GM19328 (cell line): ENCODE measurements at regions not wholly inside any gene's neighbourhood (a gene's known extent, or its start where the extent isn't known, plus 50 kb on each side); places are given as distances from the start of the nearest gene placed in this dataset.

Experiments
- ATAC-seq: cut with Tn5 transposase; IDR thresholded peaks from one replicate; pipeline ENCODE4 v1.9.1; 2021; ENCODE audit warnings: mild to moderate bottlenecking, moderate library complexity; ENCODE audit not compliant: unreplicated experiment

DNA sequence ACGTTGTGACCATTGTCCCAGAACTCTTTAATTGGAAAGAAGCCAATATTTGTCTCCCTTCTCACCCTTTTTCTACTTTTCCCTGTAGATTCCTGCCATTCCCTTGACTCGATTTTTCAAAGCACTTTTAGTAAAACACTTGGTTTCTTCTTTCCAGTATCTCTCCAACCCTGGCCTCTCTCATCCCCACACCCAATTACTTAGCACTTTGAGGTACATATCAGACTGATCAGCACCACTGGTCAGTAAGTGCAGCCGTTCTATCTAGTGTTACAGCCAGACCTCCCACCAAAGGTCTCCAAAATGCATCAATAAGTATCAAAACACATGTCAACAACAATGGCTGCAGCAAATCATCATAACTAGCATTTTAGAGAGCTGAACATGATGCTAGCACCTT lies 141.9 kb downstream of the BTG1 start:
- ATAC-seq = no peak

DNA sequence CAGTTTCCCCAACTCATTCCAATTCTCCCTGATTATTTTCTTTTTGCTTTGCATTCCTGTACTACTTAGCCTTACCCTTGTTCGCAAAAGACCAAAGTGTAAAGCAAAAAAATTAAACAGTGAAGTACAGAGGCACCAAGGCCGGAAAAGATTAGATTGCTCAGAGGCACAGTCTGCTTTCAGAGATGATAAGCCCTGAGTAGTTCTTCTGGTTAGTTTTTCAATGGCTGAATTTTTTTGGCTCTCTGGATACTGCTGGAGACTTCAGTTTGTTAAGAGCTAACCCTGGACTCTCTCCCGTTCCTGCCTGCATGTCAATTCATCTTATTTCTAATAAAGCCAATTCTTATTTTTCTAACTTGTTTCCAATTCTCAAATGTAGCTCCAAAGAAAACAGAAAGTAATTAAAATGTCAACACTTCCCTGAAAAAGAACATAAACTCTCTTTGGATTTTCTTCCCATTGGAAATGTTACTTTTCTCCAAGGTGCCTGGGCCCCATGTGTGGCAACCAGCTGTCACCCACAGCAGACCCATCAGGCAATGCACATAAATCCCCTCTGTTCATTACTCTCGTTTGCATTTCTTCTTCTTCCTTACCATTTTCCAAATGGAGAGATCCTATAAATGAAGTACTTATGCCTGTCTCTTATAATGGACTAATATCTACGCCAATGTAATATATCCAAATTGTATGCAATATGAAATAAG lies 142.8 kb downstream of the BTG1 start:
- ATAC-seq = no peak

DNA sequence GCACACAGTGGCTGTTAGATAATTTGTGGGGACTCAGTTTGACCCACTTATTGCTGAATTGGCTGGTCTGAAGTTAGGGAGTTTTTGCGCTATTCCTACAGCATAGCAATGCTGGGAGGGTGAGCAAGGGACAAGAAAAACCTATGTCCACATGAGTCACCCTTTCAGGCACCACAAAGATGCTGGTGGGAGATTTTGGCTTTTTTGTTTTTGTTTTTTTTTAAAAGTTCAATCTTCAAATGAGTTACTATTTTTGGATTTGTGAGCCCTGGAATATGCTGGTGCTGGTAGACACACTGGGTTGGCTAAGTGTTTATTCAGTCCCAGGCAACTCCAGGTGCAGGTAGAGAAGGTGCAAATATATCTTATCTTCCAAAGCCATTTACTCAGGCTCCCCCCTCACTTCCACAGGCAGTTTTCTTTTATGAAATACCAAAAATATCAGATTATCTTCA lies 143.4 kb downstream of the BTG1 start:
- no peak for ATAC-seq

DNA sequence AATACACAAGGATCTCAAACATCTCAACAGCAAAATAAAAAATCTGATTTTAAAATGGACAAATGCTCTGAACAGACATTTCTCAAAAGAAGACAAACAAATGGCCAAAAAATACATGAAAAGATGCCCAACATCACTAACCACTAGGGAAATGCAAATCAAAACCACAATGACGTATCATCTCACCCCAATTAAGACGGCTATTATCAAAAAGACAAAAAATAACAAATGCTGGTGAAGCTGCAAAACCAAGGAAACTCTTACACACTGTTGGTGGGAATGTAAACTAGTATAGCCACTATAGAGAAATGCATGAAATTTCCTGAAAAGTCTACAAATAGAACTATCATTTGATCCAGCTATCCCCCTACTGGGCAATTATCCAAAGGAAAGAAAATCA lies 145.0 kb downstream of the BTG1 start:
- no peak for ATAC-seq

DNA sequence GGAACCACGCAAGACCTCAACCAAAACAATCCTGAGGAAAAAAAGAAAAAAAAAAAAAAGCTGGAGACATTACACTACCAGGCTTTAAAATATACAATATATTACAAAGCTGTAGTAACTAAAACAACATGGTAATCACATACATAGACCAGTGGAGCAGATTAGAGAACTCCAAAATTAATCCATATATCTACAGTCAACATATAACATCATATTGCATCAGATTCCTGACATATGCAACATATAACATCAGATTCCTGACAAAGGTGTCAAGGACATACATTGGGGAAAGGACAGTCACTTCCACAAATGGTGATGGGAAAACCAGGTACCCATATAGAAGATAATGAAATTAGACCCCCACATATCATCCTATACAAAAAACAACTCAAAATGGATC lies 145.8 kb downstream of the BTG1 start:
- ATAC-seq = no peak

DNA sequence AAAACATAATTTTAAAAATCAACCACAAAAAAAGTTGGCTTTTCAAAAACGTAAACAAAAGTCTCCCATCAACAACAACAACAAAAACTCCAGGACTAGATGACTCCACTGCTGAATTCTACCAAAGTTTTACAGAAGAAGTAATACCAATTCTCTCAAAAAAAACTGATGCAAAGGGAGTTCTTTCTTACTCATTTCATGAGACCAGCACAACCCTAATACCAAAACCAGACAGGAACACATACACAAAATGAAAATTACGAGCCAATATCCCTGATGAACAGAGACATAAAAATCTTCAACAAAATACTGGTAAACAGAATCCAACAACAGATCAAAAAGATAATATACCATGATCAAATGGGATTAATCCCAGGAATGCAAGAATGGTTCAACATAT lies 147.3 kb downstream of the BTG1 start:
- ATAC-seq = no peak

DNA sequence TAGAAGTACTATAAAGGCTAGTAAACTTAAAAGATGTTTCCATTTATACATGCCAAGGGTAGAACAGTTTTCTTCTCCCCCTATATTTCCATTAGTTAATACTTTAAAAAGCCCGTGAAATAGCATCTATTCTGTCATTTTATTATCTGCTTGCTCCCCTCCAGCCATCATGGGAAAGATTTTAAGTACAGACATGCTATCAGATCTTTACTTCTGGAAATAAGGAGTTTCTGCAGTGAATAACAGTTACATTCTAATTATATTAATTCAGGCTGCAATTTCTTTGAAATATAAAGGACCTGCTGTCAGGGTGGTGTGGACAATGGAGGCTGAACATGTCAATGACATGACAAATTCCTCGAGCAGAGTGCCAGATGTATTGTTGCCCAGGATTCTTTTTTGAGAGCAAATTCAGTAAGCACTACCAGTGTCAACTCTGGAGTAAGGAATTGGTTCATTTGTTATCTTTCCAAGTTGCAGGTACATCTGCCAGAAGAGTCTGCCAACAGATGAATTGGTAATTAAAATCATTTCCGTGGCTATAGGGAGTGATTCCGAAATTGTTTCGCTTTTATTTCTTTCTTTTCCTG lies 151.3 kb downstream of the BTG1 start:
- ATAC-seq = no peak

DNA sequence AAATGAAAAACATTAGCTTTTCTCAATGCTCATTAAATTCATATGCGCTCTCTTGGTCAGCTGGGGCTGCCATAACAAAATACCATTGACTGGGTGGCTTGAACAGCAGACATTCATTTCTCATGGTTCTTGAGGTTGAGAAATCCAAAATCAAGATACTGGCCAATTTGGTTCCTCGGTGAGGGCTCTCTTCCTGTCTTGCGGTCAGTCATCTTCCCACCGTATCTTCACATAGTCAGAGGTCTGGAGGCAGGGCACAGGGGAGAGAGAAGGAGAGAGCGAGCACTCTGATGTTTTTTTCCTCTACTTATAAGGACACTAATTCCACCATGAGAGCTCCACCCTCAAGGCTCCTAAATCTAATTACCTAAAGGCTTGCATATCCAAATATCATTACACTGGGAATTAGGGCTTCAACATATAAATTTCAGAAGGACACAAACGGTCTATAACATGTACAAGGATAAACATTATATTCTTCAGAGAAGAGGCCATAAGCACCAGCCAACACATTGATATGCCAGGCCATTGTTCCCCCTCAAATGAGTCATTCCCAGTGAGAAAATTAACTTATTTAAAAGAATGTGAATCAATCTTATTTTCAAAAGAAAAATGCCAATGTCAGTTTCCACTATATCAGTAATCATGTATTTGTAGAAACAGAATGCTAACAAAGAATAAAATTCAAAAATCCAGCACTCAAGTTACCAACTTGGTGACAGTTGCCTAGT lies 152.2 kb downstream of the BTG1 start:
- no peak for ATAC-seq

DNA sequence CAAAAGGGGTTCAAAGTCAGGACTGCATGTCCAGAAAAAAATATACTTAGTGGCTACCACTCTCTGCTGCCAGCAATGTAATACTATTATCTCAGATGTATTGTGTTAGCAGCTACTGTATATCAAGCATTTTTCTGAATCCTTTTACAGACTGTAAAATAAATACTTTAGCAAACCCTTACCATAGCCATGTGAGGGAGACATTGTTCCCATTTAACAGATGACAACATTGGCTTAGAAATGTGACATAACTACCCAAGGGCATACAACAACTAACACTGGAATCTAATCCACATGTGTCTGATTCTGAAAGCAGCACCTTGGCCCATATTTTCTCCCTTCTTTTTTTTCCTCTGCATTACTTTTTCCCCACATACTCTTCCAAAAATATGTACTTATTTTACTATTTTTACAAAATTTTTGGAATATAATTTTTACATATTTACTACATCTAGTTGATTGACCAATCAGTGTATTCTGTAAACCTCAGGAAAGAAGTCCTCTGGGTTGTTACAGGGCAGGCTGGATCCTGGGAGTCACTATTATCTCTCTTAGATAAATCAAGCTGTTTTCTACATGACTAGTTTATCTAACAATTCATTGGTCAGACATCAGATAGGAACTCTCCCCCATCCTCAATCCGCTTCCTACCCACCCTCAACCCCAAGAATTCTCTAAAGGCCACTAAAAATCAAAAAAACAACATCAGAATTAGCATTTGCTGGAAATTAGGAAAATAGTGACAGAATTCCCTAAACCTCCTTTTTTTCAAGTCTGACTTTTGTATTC lies 154.1 kb downstream of the BTG1 start:
- no peak for ATAC-seq

DNA sequence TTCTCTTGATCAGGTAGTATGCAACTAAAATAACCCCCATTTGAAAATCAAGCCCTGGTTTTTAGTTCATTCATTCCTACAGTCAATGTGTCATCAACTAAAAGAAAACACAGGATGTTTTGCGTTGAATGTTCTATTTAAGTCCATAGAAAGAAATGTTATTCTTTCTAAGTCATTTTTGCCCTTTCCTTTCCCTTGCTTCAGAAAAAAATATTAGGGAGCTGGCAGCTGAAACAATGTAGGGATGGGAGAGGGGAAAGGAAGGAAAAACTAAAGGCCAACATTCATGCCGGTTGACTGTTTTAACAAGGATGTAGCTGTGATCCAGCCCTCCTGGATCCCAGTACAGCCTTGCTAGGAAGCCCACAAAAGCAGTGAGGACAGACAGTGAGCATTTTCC lies 155.1 kb downstream of the BTG1 start:
- ATAC-seq = no peak

DNA sequence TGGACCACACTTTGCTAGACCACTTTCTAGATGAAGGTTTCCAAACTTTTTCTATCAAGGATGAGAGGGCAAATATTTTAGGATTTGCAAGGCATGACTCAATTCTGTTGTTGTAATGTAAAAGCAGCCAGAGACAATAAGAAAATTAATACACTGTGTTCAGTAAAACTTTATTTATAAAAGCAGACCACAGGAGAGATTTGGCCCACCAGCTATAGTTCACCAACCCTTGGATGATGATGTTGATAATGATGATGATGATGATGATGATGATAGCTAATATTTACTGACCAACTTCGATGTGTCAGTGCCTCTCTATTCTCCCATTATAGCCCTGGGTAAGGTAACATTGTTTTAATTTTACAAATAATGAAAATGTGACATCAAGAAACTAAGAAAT lies 156.5 kb downstream of the BTG1 start:
- no peak for ATAC-seq

DNA sequence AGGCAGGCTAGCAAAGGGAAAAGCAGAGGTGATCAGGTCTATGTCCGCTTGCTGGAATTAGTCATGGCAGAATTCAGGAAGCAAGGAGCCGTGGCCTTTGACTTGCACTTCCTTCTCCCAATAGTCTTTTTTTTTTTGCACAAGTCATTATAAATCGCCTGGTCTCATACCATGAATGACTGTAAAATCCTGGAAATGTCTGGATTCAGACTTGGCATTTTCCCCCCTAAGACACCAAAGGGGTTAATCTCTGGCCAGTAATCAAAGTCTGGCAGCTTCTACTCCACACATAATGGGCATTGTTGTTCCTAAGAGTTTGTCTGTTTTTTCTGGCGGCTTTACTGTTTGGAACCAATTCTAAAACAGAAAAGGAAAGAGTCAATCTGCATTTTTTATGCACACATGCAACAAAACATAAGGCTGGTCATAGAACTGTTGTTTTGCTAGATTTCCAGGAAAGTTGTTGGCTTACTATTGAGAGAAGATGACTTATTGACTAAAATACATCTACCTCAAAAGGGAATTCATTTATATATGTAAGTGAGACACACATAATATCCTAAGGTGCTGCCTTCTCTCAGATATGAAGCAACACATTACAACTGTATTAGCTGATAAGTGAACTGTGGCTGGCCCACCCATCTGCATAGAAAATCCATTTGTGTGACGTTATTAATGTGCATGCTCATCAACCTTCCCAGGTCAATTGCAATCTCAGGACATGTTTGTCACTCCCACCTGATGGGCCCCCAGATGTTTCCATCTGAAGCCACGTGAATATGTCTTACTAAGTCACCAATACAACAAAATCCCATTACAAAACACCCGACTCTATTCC lies 157.3 kb downstream of the BTG1 start:
- no peak for ATAC-seq

DNA sequence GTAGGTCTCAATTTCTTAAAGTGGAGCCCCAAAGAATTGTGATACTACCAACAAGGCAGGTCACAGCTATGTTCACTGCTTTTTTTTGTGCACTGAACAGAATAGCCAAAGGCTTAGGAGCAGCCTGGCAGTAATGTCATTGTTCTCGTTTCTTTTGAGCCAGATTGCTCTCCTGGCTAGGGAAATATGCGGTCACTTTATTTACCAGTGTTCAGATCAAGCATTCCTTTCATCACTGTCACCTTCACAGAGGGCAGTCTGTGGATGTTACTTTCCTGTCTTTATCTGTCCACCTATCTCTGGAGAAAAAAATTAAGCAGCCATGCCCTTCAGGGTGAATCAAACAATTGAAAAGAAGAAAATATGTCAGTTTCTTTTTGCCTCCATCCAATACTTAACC lies 159.6 kb downstream of the BTG1 start:
- no peak for ATAC-seq

DNA sequence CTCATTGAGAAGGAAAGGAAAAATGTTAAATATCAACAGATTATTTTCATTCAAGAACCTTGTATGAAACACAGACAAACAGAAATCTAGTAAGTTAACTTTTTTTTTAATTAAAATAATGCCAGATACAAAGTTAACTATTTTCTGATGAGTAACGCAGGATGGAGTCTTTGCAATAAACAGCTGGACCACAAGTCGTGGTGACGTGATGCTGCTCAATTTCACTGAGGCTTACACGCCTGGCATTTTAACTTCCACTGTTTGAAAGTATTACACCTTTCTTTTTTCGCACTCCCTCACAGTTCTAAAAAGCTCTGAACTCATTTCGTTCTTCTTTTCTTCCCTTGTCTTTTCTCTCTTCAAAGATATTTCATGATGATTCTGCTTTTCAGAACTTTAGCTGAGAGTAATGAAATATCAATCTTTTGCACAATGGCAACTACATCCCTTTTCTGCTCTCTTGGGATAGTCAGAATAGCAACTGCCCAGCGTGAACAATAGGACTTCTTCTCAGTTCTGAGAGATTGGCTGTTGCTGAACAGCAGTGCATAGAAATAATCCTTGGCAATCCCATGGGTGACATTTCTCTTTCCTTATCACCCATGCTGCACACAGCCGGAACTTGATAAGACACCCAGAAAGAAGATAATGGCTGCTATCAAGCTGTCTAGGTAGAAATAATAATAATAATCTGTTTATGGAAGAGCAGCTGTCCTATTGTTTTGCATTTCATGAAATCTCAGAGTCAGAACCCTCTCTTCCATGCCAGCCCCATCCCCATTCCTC lies 160.5 kb downstream of the BTG1 start:
- ATAC-seq = no peak

DNA sequence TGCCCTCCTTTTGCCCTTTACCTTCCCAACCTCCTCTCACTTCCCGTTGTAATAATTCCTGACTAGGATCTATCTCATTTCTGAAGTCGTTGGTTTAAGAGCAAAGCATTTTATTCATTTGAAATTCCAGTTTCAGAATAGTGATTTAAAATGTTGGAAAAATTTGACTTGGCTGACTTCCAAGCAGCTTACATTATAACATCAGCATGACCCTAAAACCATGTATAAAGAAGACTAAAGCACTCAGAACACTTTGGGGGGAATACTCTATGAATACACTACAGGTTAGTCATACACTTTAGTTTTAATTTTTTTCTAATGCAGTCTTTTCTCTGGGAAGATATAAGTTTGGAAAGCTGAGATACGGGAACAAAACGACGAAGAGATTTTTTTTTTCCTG lies 161.1 kb downstream of the BTG1 start:
- ATAC-seq = no peak

DNA sequence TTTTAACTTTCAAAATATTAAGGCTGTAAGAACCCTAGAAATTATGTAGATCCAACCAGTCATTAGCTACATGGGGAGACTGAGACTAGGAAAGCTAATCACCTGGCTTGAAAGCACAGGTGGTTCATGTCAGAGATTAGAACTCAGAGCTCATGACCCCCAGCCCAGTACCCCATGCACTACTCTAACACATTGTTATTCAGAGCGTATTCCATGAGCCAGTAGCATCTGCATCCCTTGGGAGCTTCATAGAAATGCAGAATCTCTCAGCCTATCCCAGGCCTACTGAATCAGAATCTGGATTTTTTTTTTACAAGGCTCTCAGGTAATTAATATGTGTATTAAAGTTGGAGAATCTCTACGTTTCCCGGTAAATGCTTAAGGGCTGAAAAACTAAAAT lies 161.7 kb downstream of the BTG1 start:
- ATAC-seq = no peak

DNA sequence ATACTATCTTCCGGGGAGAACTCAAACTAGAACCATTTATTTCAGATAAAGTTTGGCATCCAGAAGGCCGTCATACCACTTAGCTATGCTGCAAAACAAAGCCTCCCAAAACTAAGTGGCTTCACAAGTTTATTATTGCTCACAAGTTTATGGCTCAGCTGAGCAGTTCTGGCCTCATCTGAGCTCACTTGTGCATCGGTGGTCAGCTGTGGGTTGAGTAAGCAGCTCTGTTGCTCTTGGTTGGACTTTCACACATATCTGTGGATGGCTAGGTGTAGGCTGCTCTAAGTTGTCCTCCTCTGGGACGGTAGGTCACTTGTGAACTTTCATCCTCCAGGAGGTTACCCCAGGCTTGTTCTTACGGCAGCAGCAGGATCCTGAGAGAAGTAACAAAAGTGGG lies 162.7 kb downstream of the BTG1 start:
- ATAC-seq = no peak

DNA sequence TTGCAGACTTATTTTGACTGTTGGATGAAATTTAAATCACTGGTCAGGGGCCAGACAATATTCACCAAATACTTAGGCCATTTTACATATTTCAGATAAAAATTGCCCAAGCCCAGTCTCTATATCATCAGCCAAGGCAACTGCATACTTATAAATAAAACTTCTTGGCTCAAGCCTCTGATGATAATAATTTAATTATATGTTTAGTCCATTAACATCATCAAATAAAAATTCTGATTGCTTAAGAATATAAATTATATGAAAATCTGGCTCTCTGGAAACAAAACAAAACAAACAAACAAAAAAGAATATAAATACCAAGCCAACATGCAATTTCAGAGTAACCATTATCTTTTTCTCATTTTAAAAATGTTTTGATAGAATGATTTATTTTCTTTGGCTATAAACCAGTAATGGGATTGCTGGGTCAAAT lies 165.2 kb downstream of the BTG1 start:
- no peak for ATAC-seq

DNA sequence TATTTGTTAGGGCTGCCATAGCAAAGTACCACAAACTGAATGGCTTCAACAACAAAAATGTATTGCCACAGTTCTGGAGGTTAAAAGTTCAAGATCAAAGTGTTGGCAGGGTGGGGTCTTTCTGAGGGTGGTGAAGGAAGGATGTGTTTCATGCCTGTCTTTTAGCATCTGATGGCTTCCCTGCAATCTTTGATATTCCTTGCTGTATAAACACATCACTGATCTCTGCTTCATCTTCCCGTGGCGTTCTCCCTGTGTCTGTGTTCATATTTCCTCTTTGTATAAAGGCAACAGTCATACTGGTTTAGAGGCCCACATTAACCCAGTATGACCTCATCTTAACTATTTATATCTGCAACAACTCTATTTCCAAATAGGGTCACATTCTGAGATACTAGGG lies 167.5 kb downstream of the BTG1 start:
- ATAC-seq = no peak

DNA sequence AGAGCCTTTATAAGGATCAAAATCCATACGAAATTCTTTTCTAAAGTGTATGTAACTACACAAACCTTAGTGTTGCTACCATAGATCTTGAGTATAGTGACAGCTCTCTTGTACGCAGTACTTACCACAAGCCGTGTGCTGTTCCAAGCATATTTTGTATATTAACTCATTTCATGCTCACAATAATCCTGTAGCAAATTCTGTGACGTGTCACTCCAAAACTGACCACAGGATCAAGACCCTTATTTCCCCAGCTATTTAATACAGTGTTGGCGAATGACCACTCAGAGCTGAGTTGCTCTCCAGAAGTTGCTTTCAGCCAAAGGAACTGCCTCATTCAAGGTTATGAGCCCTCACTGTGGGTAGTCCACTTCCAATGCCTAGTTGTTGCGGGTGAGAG lies 169.8 kb downstream of the BTG1 start:
- no peak for ATAC-seq
